HEK293T (cell line): ENCODE measurements at regions not wholly inside any gene's neighbourhood (a gene's known extent, or its start where the extent isn't known, plus 50 kb on each side); places are given as distances from the start of the nearest gene placed in this dataset.

Experiments used
- CTCF ChIA-PET: fragments of 350-600 bp; formaldehyde crosslinking; extraction: SDS; loops from one replicate; lab custom pipeline; 2021; ENCODE audit warnings: antibody characterized with exemption, inconsistent platforms; lab: Yijun Ruan, JAX
- POLR2A ChIA-PET: fragments of 350-600 bp; formaldehyde crosslinking; extraction: SDS; loops from one replicate; lab custom pipeline; 2020; ENCODE audit warnings: antibody characterized with exemption, inconsistent platforms; lab: Yijun Ruan, JAX
- DNase-seq: peaks from one replicate; pipeline ENCODE4 v3.0.0; 2012; ENCODE audit warnings: mixed read lengths; ENCODE audit errors: extremely low spot score
- ARNT ChIP-seq: fragments of 450-650 bp; IDR thresholded peaks from 2 replicates; pipeline ENCODE4 v1.6.1; 2017; ENCODE audit warnings: mild to moderate bottlenecking
- BHLHE40 ChIP-seq: fragments of 450-650 bp; IDR thresholded peaks from 2 replicates; pipeline ENCODE4 v1.6.1; 2016; ENCODE audit warnings: mild to moderate bottlenecking, moderate library complexity, borderline replicate concordance
- CTBP1 ChIP-seq: fragments of 450-650 bp; IDR thresholded peaks from 2 replicates; pipeline ENCODE4 v1.6.1; 2016; ENCODE audit warnings: borderline replicate concordance
- ELF4 ChIP-seq: fragments of 450-650 bp; IDR thresholded peaks from 2 replicates; pipeline ENCODE4 v1.6.1; 2017; ENCODE audit warnings: antibody characterized with exemption
- FOXA1 ChIP-seq: fragments of 450-650 bp; IDR thresholded peaks from 2 replicates; pipeline ENCODE4 v1.6.1; 2016; ENCODE audit warnings: mild to moderate bottlenecking
- FOXK2 ChIP-seq: fragments of 450-650 bp; IDR thresholded peaks from 2 replicates; pipeline ENCODE4 v1.6.1; 2016; ENCODE audit warnings: mild to moderate bottlenecking
- FOXM1 ChIP-seq: fragments of 450-650 bp; IDR thresholded peaks from 2 replicates; pipeline ENCODE4 v1.6.1; 2017; ENCODE audit warnings: mild to moderate bottlenecking, borderline replicate concordance
- HDGF ChIP-seq: fragments of 450-650 bp; IDR thresholded peaks from 2 replicates; pipeline ENCODE4 v1.6.1; 2017; ENCODE audit warnings: antibody characterized with exemption, borderline replicate concordance
- L3MBTL2 ChIP-seq: fragments of 450-650 bp; conservative IDR thresholded peaks from 2 replicates; pipeline ENCODE4 v1.6.1; 2016; ENCODE audit warnings: mild to moderate bottlenecking
- LEF1 ChIP-seq: fragments of 450-650 bp; IDR thresholded peaks from 2 replicates; pipeline ENCODE4 v1.6.1; 2017; ENCODE audit warnings: mild to moderate bottlenecking, borderline replicate concordance
- NFRKB ChIP-seq: fragments of 450-650 bp; IDR thresholded peaks from 2 replicates; pipeline ENCODE4 v1.6.1; 2016; ENCODE audit warnings: mild to moderate bottlenecking, moderate library complexity
- SP1 ChIP-seq: fragments of 450-650 bp; IDR thresholded peaks from 2 replicates; pipeline ENCODE4 v1.6.1; 2017
- SUZ12 ChIP-seq: fragments of 450-650 bp; IDR thresholded peaks from 2 replicates; pipeline ENCODE4 v1.6.1; 2016; ENCODE audit warnings: mild to moderate bottlenecking
- TARDBP ChIP-seq: fragments of 450-650 bp; IDR thresholded peaks from 2 replicates; pipeline ENCODE4 v1.6.1; 2016
- ZNF384 ChIP-seq: fragments of 450-650 bp; IDR thresholded peaks from 2 replicates; pipeline ENCODE4 v1.6.1; 2016
- TF ChIP-seq, protein P1 (sequence below): fragments of 450-650 bp; IDR thresholded peaks from 2 replicates; pipeline ENCODE4 v1.6.1; 2016

DNA sequence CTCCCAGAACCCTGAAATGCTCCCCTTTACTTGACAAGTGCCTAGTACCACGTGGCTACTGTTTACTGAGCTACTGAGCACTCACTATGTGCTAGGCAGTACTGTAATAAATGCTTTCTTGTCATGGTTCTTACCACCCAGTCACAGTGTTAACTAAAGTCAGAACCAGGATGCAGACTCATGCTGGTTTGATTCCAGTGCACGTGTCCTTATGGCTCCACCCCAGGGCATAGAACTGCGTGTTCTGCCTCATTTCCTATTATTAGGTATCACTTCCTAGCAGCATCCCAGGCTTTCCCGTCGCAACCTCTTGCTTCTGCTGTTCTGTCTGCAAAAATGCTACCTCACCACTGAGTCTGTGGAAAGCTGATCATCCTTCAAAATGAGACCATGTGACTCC lies 71.7 kb upstream of the DOCK1 start:
- ChIA-PET POLR2A (no interaction called here), CTCF (no interaction called here)
- TF ChIP-seq ZNF384: no peak
- no peak for TF ChIP-seq TARDBP
- TF ChIP-seq L3MBTL2: no peak
- DNase-seq: no peak

DNA sequence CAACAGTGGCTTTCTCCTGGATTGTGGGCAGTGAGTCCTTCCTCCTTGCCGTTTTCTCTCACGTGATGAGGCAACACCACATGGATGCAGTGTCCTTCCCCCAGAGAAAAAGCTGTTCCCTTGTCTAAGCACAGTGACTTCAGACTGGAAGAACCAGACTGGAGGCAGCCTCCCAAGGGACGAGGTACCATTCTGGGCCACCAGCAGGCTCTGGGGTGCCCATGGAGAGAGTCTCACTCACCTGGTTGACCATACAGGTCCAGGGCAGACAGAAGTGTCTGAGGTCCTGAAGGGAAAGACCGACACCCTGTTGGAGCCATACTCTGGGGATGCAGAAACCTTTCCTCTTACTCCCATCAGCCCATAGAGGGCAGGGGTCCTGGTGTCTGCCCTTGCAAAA lies 69.2 kb upstream of the DOCK1 start:
- CTCF ChIA-PET: no interaction called here
- POLR2A ChIA-PET: no interaction called here
- TF ChIP-seq LEF1 (no peak), FOXA1 (no peak), HDGF (no peak), L3MBTL2 (no peak), ZNF384 (no peak), ARNT (no peak), FOXK2 (no peak)
- no peak for DNase-seq

DNA sequence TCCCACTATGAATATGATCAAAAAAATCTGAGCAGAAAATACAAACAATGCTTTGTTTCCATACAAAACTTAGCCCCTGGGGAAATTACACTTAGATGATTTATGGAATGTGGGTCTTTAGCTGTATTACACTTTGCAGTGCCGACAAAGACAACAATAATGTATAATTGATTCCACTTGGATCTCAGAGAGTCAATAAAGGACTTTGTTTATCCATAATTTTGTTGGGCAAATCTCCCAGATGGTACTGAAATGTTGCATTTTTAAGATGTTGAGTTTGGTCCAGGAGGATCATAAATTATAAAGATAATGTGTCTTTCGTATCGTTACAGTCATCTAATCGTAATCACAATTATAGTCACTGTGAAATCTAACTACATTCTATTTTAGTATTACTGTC lies 66.9 kb upstream of the DOCK1 start:
- CTCF ChIA-PET: interaction anchor here (0.7 kb wide), 1 partner anchor 50 kb away, joined by 3 read pairs; no protein-coding TSS in a partner anchor
- TF ChIP-seq L3MBTL2 (no peak), ZNF384 (no peak), ELF4 (no peak), LEF1 (no peak), CTBP1 (no peak)
- no peak for DNase-seq
- POLR2A ChIA-PET: no interaction called here

DNA sequence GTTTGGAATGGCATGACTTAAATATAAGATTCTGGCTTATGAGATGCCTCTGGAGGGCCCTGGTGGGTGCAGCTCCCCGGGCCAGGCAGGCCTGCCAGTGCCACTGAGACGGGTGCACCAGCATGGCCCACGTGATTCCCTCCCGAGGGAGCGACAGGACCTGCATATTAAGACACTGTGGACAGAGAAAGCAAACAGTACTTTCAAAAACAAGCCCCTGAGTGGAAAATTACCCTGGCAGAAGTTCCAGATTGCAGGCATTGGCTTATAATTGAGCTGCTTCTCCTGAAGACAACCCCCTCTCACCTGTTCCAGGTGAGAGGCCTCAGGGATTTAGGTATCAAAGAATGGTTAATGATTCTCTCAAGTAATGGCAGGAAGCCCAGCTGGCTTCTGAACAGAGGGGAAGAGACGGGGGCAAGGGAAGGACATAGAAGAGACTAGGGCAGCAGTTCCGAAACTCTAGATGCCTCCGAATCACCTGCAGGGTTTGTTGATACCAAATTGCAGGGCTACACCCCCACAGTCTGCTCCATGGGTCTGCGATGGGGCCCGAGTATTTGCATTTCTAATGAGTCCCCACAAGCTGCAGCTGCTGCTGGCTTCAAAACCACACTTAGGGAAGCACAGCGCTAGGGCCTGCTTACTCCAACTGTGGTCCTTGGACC lies 66.0 kb upstream of the DOCK1 start:
- ChIA-PET POLR2A (no interaction called here), CTCF (no interaction called here)
- no peak for DNase-seq
- TF ChIP-seq BHLHE40 (no peak), FOXK2 (no peak), SUZ12 (no peak), ELF4 (no peak), LEF1 (no peak), FOXA1 (no peak), SP1 (no peak)

DNA sequence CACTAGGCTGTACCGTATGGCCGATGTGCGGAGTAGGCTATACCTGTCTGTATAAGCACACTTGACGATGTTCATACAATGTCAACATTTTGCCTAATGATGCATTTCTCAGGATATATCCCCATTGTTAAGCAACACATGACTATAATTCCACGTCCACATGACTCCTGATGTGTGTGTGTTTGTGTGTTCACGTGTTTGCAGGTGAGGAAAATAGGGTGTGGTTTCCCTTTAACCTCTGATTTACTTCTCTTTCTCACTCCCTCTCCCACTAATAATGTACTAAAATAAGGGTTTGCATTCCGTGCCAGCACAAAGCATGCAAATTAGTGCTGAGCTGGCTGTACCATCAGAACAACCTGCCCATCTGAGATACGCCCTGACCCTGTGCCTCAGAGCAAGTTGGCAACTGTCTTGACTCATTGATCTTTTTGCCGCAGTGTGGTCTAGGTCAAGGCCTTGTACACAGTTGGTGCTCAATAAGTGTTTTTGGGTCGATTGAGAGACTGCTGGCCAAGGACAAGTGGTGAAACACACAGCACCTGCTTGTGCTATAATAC lies 64.6 kb upstream of the DOCK1 start:
- POLR2A ChIA-PET: no interaction called here
- CTCF ChIA-PET: no interaction called here
- no peak for TF ChIP-seq SP1
- TF ChIP-seq, protein P1, sequence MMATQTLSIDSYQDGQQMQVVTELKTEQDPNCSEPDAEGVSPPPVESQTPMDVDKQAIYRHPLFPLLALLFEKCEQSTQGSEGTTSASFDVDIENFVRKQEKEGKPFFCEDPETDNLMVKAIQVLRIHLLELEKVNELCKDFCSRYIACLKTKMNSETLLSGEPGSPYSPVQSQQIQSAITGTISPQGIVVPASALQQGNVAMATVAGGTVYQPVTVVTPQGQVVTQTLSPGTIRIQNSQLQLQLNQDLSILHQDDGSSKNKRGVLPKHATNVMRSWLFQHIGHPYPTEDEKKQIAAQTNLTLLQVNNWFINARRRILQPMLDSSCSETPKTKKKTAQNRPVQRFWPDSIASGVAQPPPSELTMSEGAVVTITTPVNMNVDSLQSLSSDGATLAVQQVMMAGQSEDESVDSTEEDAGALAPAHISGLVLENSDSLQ: no peak
- TF ChIP-seq FOXA1: no peak
- TF ChIP-seq LEF1: no peak
- TF ChIP-seq NFRKB: no peak
- TF ChIP-seq CTBP1: no peak
- TF ChIP-seq ZNF384: no peak
- TF ChIP-seq FOXK2: no peak
- TF ChIP-seq TARDBP: no peak
- no peak for TF ChIP-seq ARNT
- TF ChIP-seq L3MBTL2: no peak
- no peak for TF ChIP-seq HDGF
- no peak for TF ChIP-seq SUZ12
- no peak for TF ChIP-seq FOXM1
- no peak for TF ChIP-seq ELF4
- TF ChIP-seq BHLHE40: no peak

DNA sequence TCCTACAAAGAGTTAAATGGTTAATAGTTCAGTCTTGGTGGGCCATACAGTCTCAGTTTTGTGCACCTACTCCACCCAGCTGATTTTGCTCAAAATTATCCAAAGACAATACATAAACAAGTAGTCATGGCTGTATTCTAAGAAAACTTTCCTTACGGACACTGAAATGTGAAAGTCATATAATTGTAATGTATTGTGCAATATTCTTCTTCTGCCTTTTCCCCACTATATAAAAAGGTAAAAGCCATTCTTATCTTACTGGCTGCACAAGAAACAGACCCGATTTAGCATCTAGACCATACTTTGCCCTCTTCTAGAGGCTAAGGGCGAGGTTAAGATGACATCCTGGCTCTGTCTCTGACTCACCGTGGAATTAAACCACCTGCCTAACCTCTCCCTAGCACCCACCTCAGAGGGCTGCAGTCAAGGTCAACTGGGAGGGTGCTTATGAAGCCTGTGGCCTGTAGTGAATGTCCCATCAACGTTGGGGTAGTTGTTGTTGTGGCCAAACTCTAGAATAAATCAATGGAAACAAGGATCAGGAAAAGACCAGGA lies 63.8 kb upstream of the DOCK1 start:
- CTCF ChIA-PET: no interaction called here
- TF ChIP-seq, protein P1: no peak
- TF ChIP-seq HDGF: no peak
- no peak for TF ChIP-seq BHLHE40
- TF ChIP-seq ARNT: no peak
- POLR2A ChIA-PET: no interaction called here
- DNase-seq: no peak

More for the DNA sequence above, 64.6 kb upstream of the DOCK1 start:
- no peak for DNase-seq

DNA sequence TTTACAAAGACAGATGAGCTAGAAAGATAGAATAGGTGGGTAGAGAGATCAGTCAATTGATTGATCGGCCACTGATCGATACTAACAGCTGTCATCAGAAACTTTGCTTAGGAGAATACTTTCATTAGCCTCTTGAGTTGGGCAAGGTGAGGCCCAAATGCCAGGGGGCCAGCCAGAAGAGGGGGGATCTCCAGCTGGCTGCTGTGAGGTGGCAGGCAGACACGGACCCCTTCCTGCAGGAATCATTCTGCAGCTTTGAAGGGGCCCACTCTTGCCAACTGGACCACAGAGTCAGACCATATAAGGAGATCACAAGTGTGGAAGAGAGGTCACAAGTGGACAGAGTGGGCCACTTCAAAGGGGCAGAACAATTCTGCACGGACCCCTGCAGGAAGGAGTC lies 62.9 kb upstream of the DOCK1 start:
- POLR2A ChIA-PET: no interaction called here
- CTCF ChIA-PET: no interaction called here
- no peak for DNase-seq
- TF ChIP-seq BHLHE40 (no peak), SUZ12 (no peak), NFRKB (no peak), CTBP1 (no peak), ZNF384 (no peak), FOXK2 (no peak), FOXM1 (no peak), LEF1 (no peak), HDGF (no peak), L3MBTL2 (no peak), FOXA1 (no peak), ELF4 (no peak), ARNT (no peak), SP1 (no peak)
- TF ChIP-seq, protein P1: no peak
